ENCODE measurements at regions not wholly inside any gene's neighbourhood (a gene's known extent, or its start where the extent isn't known, plus 50 kb on each side); places are given as distances from the start of the nearest gene placed in this dataset.

- Histone ChIP-seq H3K36me3 (ENCODE audit: insufficient read depth, low read length) (no peaks in the 10 kb centered on the region), H3K27ac (no peak overlapping the region)
- no peak for DNase-seq (ENCODE audit: low read depth, low spot score)
Measured at GRCh38 chr9:1454211-1454610, 404.1 kb downstream of the DMRT2 start.

GRCh38 chr9:1454616-1455347 is 404.6 kb downstream of the DMRT2 start:
- no peak for DNase-seq (ENCODE audit: low read depth, low spot score)
- H3K4me3 ChIP-seq: no peak overlapping the region
- no peaks in the 10 kb centered on the region for H3K9me3 ChIP-seq (ENCODE audit: low read depth, low read length)
- H3K9ac ChIP-seq (ENCODE audit: insufficient read length): no peak overlapping the region
- no peak overlapping the region for H3K27ac ChIP-seq
- TF ChIP-seq FOXP2 (optimal IDR thresholded peaks at IDR 0.05; ENCODE audit: control extremely low read depth, extremely low read length, insufficient read depth) (no peak), EZH2 (IDR thresholded peaks at IDR 0.05) (no peak), POLR2AphosphoS5 (IDR thresholded peaks at IDR 0.05; ENCODE audit: borderline replicate concordance, low read depth, low read length) (no peak)
- no peaks in the 10 kb centered on the region for H3K36me3 ChIP-seq (ENCODE audit: insufficient read depth, low read length)

More at GRCh38 chr9:1454211-1454610, 404.1 kb downstream of the DMRT2 start:
- no peak for TF ChIP-seq EZH2 (IDR thresholded peaks at IDR 0.05)
- no peak for TF ChIP-seq POLR2AphosphoS5 (IDR thresholded peaks at IDR 0.05; ENCODE audit: borderline replicate concordance, low read depth, low read length)
- no peak for TF ChIP-seq FOXP2 (optimal IDR thresholded peaks at IDR 0.05; ENCODE audit: control extremely low read depth, extremely low read length, insufficient read depth)
- Histone ChIP-seq H3K4me3 (no peak overlapping the region), H3K9me3 (ENCODE audit: low read depth, low read length) (no peaks in the 10 kb centered on the region), H3K9ac (ENCODE audit: insufficient read length) (no peak overlapping the region)

GRCh38 chr9:1455766-1456165 is 405.6 kb downstream of the DMRT2 start:
- no peak for TF ChIP-seq FOXP2 (optimal IDR thresholded peaks at IDR 0.05; ENCODE audit: control extremely low read depth, extremely low read length, insufficient read depth)
- no peak for TF ChIP-seq EZH2 (IDR thresholded peaks at IDR 0.05)
- TF ChIP-seq POLR2AphosphoS5 (IDR thresholded peaks at IDR 0.05; ENCODE audit: borderline replicate concordance, low read depth, low read length): no peak
- Histone ChIP-seq H3K9me3 (ENCODE audit: low read depth, low read length) (no peaks in the 10 kb centered on the region), H3K36me3 (ENCODE audit: insufficient read depth, low read length) (no peaks in the 10 kb centered on the region), H3K4me3 (no peak overlapping the region), H3K27ac (no peak overlapping the region), H3K9ac (ENCODE audit: insufficient read length) (no peak overlapping the region)
- DNase-seq (ENCODE audit: low read depth, low spot score): no peak

GRCh38 chr9:1456301-1457024 is 406.3 kb downstream of the DMRT2 start:
- DNase-seq (ENCODE audit: low read depth, low spot score): no peak
- H3K4me3 ChIP-seq: no peak overlapping the region
- no peak for TF ChIP-seq EZH2 (IDR thresholded peaks at IDR 0.05)
- TF ChIP-seq FOXP2 (optimal IDR thresholded peaks at IDR 0.05; ENCODE audit: control extremely low read depth, extremely low read length, insufficient read depth): no peak
- no peaks in the 10 kb centered on the region for H3K9me3 ChIP-seq (ENCODE audit: low read depth, low read length)
- no peaks in the 10 kb centered on the region for H3K36me3 ChIP-seq (ENCODE audit: insufficient read depth, low read length)
- H3K9ac ChIP-seq (ENCODE audit: insufficient read length): no peak overlapping the region
- no peak overlapping the region for H3K27ac ChIP-seq

GRCh38 chr9:1457460-1457859 is 407.3 kb downstream of the DMRT2 start:
- no peak overlapping the region for H3K27ac ChIP-seq
- H3K9ac ChIP-seq (ENCODE audit: insufficient read length): no peak overlapping the region
- TF ChIP-seq FOXP2 (optimal IDR thresholded peaks at IDR 0.05; ENCODE audit: control extremely low read depth, extremely low read length, insufficient read depth) (no peak), EZH2 (IDR thresholded peaks at IDR 0.05) (no peak), POLR2AphosphoS5 (IDR thresholded peaks at IDR 0.05; ENCODE audit: borderline replicate concordance, low read depth, low read length) (no peak)
- no peaks in the 10 kb centered on the region for H3K9me3 ChIP-seq (ENCODE audit: low read depth, low read length)
- no peaks in the 10 kb centered on the region for H3K36me3 ChIP-seq (ENCODE audit: insufficient read depth, low read length)
- H3K4me3 ChIP-seq: no peak overlapping the region
- no peak for DNase-seq (ENCODE audit: low read depth, low spot score)

- peak; percentile 50 for DNase-seq (ENCODE audit: low read depth, low spot score)
- Histone ChIP-seq H3K36me3 (ENCODE audit: insufficient read depth, low read length) (no peaks in the 10 kb centered on the region), H3K27ac (no peak overlapping the region), H3K4me3 (no peak overlapping the region), H3K9me3 (ENCODE audit: low read depth, low read length) (no peaks in the 10 kb centered on the region), H3K9ac (ENCODE audit: insufficient read length) (no peak overlapping the region)
- TF ChIP-seq POLR2AphosphoS5 (IDR thresholded peaks at IDR 0.05; ENCODE audit: borderline replicate concordance, low read depth, low read length): peak; percentile 20; the same call in 1 of the 2 replicates
- TF ChIP-seq FOXP2 (optimal IDR thresholded peaks at IDR 0.05; ENCODE audit: control extremely low read depth, extremely low read length, insufficient read depth): no peak
Measured at GRCh38 chr9:1458503-1458902, 408.3 kb downstream of the DMRT2 start.

GRCh38 chr9:1460143-1460769 is 410.1 kb downstream of the DMRT2 start:
- no peaks in the 10 kb centered on the region for H3K9me3 ChIP-seq (ENCODE audit: low read depth, low read length)
- no peaks in the 10 kb centered on the region for H3K36me3 ChIP-seq (ENCODE audit: insufficient read depth, low read length)
- no peak overlapping the region for H3K9ac ChIP-seq (ENCODE audit: insufficient read length)
- TF ChIP-seq EZH2 (IDR thresholded peaks at IDR 0.05) (no peak), FOXP2 (optimal IDR thresholded peaks at IDR 0.05; ENCODE audit: control extremely low read depth, extremely low read length, insufficient read depth) (no peak), POLR2AphosphoS5 (IDR thresholded peaks at IDR 0.05; ENCODE audit: borderline replicate concordance, low read depth, low read length) (no peak)
- no peak overlapping the region for H3K4me3 ChIP-seq
- DNase-seq (ENCODE audit: low read depth, low spot score): no peak
- no peak overlapping the region for H3K27ac ChIP-seq

GRCh38 chr9:1461812-1462211 is 411.7 kb downstream of the DMRT2 start:
- no peak overlapping the region for H3K27ac ChIP-seq
- no peak for TF ChIP-seq FOXP2 (optimal IDR thresholded peaks at IDR 0.05; ENCODE audit: control extremely low read depth, extremely low read length, insufficient read depth)
- H3K4me3 ChIP-seq: no peak overlapping the region
- no peak overlapping the region for H3K9ac ChIP-seq (ENCODE audit: insufficient read length)
- H3K36me3 ChIP-seq (ENCODE audit: insufficient read depth, low read length): no peaks in the 10 kb centered on the region
- no peak for DNase-seq (ENCODE audit: low read depth, low spot score)
- H3K9me3 ChIP-seq (ENCODE audit: low read depth, low read length): no peaks in the 10 kb centered on the region
